NOMO-1 treated with dmso at 0.1 percent for 144 hours (cell line): ENCODE measurements at regions not wholly inside any gene's neighbourhood (a gene's known extent, or its start where the extent isn't known, plus 50 kb on each side); places are given as distances from the start of the nearest gene placed in this dataset.

ENCODE experiments used
- DNase-seq: peaks from one replicate; lab custom pipeline; 2025; ENCODE audit not compliant: unreplicated experiment; lab: John Stamatoyannopoulos, UW

- DNase-seq, result no peak
These were observed 545.2 kb downstream of the MRPL39 start for GRCh38 chr21:25062061-25062460.

GRCh38 chr21:25054689-25055088 is 552.6 kb downstream of the MRPL39 start:
- peak; percentile 32 for DNase-seq

GRCh38 chr21:25039461-25040380 is 567.6 kb downstream of the MRPL39 start:
- DNase-seq, result peak; percentile 52

GRCh38 chr21:25036775-25037174 is 570.5 kb downstream of the MRPL39 start:
- no peak for DNase-seq

GRCh38 chr21:25031750-25032149 is 575.5 kb downstream of the MRPL39 start:
- no peak for DNase-seq

GRCh38 chr21:25029580-25029979 is 577.7 kb downstream of the MRPL39 start:
- no peak for DNase-seq

GRCh38 chr21:25025596-25025995 is 581.7 kb downstream of the MRPL39 start:
- no peak for DNase-seq

GRCh38 chr21:25024639-25025038 is 582.6 kb downstream of the MRPL39 start:
- no peak for DNase-seq

- DNase-seq, result peak; percentile 88
These were observed 601.9 kb downstream of the MRPL39 start for GRCh38 chr21:25005388-25005787.

GRCh38 chr21:25002676-25003075 is 604.6 kb downstream of the MRPL39 start:
- no peak for DNase-seq

- no peak for DNase-seq
These were observed 612.1 kb downstream of the MRPL39 start for GRCh38 chr21:24995216-24995615.

GRCh38 chr21:24994717-24995116 is 612.6 kb downstream of the MRPL39 start:
- no peak for DNase-seq

GRCh38 chr21:24989516-24989915 is 617.8 kb downstream of the MRPL39 start:
- no peak for DNase-seq

- DNase-seq, result no peak
These were observed 618.3 kb downstream of the MRPL39 start for GRCh38 chr21:24988941-24989340.

- DNase-seq, result no peak
These were observed 631.0 kb downstream of the MRPL39 start for GRCh38 chr21:24976238-24976637.

GRCh38 chr21:24969068-24969467 is 638.2 kb downstream of the MRPL39 start:
- no peak for DNase-seq

- no peak for DNase-seq
These were observed 651.9 kb downstream of the MRPL39 start for GRCh38 chr21:24955275-24955961.

- DNase-seq, result no peak
These were observed 659.1 kb downstream of the MRPL39 start for GRCh38 chr21:24948186-24948585.

GRCh38 chr21:24945910-24946309 is 661.4 kb downstream of the MRPL39 start:
- DNase-seq, result no peak

- DNase-seq, result no peak
These were observed 665.7 kb downstream of the MRPL39 start for GRCh38 chr21:24941316-24942185.

- no peak for DNase-seq
These were observed 668.0 kb downstream of the MRPL39 start for GRCh38 chr21:24939291-24939690.
